ENCODE measurements at regions not wholly inside any gene's neighbourhood (a gene's known extent, or its start where the extent isn't known, plus 50 kb on each side); places are given as distances from the start of the nearest gene placed in this dataset.

DNA sequence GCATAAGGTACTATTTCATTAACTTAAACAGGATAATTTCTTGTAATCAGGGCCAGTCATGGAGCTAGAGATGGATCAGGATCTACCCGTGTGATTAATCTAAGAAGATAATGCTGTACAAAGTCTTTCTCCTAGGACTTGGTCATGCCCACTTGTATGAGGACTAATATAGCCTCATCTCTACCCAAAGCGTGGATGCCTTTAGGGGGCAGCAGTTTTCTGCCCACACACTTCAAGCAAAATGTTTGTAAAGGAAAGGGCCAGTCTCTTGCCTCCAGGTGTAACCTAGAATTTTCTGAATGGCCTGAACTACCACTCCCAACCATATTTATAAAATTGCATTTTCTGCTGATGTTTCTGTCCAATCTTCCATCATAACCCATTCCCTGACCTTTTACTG is 764.0 kb upstream of the IGFBP3 start:
- Histone ChIP-seq H3K27me3 (no peaks in the 10 kb centered on the region), H3K36me3 (no peaks in the 10 kb centered on the region), H3K9me3 (no peaks in the 10 kb centered on the region), H3K4me3 (replicated peaks in 1 of 3) (no peak overlapping the region), H3K4me1 (peaks cover 0 to 4% of the 10 kb centered on the region in 2 donors), H3K27ac (no peak overlapping the region)
- TF ChIP-seq POLR2A (IDR thresholded peaks at IDR 0.05) = no peak
- TF ChIP-seq, protein P1, sequence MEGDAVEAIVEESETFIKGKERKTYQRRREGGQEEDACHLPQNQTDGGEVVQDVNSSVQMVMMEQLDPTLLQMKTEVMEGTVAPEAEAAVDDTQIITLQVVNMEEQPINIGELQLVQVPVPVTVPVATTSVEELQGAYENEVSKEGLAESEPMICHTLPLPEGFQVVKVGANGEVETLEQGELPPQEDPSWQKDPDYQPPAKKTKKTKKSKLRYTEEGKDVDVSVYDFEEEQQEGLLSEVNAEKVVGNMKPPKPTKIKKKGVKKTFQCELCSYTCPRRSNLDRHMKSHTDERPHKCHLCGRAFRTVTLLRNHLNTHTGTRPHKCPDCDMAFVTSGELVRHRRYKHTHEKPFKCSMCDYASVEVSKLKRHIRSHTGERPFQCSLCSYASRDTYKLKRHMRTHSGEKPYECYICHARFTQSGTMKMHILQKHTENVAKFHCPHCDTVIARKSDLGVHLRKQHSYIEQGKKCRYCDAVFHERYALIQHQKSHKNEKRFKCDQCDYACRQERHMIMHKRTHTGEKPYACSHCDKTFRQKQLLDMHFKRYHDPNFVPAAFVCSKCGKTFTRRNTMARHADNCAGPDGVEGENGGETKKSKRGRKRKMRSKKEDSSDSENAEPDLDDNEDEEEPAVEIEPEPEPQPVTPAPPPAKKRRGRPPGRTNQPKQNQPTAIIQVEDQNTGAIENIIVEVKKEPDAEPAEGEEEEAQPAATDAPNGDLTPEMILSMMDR (IDR thresholded peaks at IDR 0.05) = no peak
- 82 to 85% methylated on average over 2 of the region's 2 CpGs for WGBS, 2 donors
- DNase-seq = no peak
- intact Hi-C loops (cut with DNase I) = no loop called here

DNA sequence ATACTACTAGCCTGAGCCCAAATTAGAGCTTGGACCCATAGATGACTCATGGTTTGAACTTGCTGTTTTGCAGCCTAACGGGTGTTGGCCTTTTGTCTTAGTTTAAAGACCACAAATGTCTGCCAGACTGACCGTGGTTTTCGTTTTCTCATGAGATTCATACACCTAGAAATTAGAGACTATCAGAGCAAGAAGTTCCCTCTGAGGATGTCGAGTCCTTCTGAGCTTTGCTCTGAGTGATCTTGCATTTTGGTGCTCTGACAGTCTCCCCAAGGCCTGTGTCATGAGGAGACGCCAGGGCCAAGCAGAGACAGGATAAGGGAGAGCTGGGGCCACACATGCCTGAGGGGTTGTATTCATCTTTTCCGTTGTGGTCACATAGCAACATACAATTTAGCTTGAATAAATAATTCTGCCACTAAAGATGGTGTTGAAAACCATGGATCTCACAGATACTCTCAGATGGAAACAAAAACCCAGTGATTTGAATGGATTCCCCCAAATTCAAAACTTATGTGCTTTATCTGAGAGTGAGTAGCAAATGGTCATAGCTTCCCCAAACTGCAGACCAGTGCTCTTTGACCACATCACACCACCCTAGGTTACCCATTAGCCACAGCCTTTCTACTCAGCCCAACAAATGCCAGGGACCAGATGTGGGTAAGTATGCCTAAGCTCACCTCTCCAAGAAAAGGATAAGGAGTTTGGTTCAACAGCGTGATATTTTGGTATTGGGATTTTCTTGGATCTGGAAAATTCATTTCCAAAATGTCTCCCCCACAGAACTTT is 762.0 kb upstream of the IGFBP3 start:
- Histone ChIP-seq H3K27me3 (no peaks in the 10 kb centered on the region), H3K27ac (no peak overlapping the region), H3K9me3 (no peaks in the 10 kb centered on the region), H3K4me3 (replicated peaks in 1 of 3) (no peak overlapping the region), H3K36me3 (no peaks in the 10 kb centered on the region), H3K4me1 (peaks cover 4 to 5% of the 10 kb centered on the region in 2 donors)
- TF ChIP-seq POLR2A (IDR thresholded peaks at IDR 0.05) = no peak
- TF ChIP-seq, protein P1 (IDR thresholded peaks at IDR 0.05) = no peak
- DNase-seq = no peak
- 82 to 85% methylated on average over 7 of the region's 7 CpGs for WGBS, 2 donors
- intact Hi-C loops (cut with DNase I) = no loop called here

DNA sequence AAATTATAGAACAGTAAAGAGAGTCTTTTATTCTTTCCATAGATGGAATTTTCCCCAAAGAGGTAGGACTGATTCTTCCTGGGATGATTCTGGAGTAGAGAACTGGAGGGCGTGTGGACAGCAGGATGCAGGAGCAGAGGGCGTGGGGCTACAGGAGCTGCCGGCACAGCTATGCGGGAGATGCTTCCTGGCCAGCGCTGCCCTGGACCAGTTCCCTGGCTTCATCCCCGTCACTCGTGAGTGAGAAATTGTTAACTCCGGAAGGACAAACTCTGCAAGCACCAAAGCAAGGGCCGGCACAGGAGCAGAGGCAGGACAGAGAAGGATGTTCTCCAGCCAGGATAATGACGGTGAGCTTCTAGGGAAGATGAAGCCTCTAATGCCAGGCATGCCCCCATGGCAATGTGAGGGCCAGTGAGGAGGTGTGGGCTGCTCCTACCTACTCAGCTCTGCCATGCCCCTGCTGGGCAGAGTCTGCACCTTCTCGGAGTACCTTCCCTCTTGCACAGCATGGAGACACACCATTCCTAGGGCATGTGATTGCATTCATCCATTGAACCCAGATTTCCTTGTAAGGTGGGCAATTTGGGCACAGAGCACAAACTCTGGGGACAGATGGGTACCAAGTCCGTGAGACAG is 760.9 kb upstream of the IGFBP3 start:
- TF ChIP-seq, protein P1 (IDR thresholded peaks at IDR 0.05) = no peak
- no peak for TF ChIP-seq POLR2A (IDR thresholded peaks at IDR 0.05)
- no peak overlapping the region for H3K27ac ChIP-seq
- H3K27me3 ChIP-seq = no peaks in the 10 kb centered on the region
- H3K36me3 ChIP-seq = no peaks in the 10 kb centered on the region
- WGBS, 2 donors = 55 to 78% methylated on average over 11 to 12 of the region's 12 CpGs
- DNase-seq = no peak
- H3K4me3 ChIP-seq (replicated peaks in 1 of 3) = no peak overlapping the region
- peaks cover 4 to 5% of the 10 kb centered on the region in 2 donors for H3K4me1 ChIP-seq
- intact Hi-C loops (cut with DNase I) = no loop called here
- H3K9me3 ChIP-seq = no peaks in the 10 kb centered on the region

DNA sequence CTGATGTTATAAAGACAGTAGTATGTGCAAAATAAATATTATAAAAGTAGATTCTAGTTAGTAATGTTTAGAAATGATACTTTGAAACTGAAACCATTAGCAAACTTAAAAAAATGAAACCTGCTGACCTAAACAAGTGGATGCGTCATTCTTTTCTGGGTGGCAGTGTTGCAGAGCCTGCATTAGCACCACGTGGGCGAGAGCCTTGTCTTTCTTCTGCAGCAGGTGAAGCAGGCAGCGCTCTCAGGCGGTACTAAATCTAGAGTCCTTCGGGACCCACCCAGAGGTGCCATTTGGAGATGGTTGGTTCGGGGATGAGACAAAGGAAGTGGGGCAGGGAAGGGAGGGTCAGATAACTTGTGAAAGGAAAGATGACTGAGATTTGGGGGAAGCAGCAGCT is 759.1 kb upstream of the IGFBP3 start:
- intact Hi-C loops (cut with DNase I) = no loop called here
- H3K9me3 ChIP-seq = no peaks in the 10 kb centered on the region
- peak; percentile 5 to 27 for DNase-seq
- 87 to 92% methylated on average over 7 of the region's 7 CpGs for WGBS, 2 donors
- no peak for TF ChIP-seq POLR2A (IDR thresholded peaks at IDR 0.05)
- TF ChIP-seq, protein P1 (IDR thresholded peaks at IDR 0.05) = no peak
- H3K27me3 ChIP-seq = no peaks in the 10 kb centered on the region
- H3K4me3 ChIP-seq (replicated peaks in 1 of 3) = no peak overlapping the region
- peaks cover 4 to 5% of the 10 kb centered on the region in 2 donors for H3K4me1 ChIP-seq
- no peaks in the 10 kb centered on the region for H3K36me3 ChIP-seq
- H3K27ac ChIP-seq = no peak overlapping the region

DNA sequence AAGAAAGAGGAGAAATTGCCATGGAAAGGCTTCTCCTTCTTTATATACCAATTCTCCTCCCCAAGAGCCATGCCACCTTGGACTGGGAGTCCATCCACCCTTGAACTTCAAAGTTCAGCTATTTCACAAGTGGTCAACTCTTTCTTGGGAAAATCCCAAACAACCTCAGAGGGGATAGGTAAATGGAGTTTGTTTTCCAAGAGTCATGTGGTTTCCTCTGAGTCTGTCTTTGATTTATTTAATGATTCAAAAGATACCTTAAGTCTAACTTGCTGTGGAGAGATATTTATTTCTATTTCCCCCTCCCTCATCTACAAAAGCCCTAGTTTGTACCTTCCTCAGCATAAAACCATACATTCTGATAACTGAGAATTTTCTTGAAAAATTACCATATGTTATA is 758.6 kb upstream of the IGFBP3 start:
- no peak for DNase-seq
- TF ChIP-seq, protein P1 (IDR thresholded peaks at IDR 0.05) = no peak
- no peak for TF ChIP-seq POLR2A (IDR thresholded peaks at IDR 0.05)
- no peak overlapping the region for H3K27ac ChIP-seq
- no peaks in the 10 kb centered on the region for H3K27me3 ChIP-seq
- H3K4me1 ChIP-seq = peaks cover 4 to 5% of the 10 kb centered on the region in 2 donors
- no peaks in the 10 kb centered on the region for H3K9me3 ChIP-seq
- intact Hi-C loops (cut with DNase I) = no loop called here
- no peak overlapping the region for H3K4me3 ChIP-seq (replicated peaks in 1 of 3)
- no peaks in the 10 kb centered on the region for H3K36me3 ChIP-seq

Measured in thyroid gland (tissue), 4 donors.